ENCODE measurements at regions not wholly inside any gene's neighbourhood (a gene's known extent, or its start where the extent isn't known, plus 50 kb on each side); places are given as distances from the start of the nearest gene placed in this dataset.
A peak's percentile ranks its signal among the peaks of the same experiment; 100 is the strongest.

DNA sequence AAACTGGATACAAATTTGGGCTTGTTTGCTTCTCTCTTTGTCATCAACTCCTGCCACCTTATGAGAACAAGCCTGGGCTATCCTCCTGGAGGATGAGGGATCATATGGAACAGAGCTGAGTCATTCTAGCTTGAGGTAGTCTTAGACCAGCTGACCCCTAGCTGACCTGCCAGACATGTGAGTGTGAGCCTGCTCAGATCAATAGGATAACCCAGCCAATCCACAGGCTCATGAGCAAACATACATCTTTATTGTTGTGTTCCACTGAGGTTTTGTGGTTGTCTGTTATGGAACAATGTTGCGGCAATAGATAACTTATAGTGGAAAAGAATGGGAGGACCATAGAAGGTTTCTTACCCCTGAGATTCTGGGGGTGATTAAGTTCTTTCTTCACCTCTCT lies 54.5 kb upstream of the FAM180A start:
- Histone ChIP-seq H3K36me3 (ENCODE audit: control insufficient read depth in 2 of 2, insufficient read depth in 2 of 2, low read length in 2 of 2) (no peaks in the 10 kb centered on the region), H3K27ac (ENCODE audit: low read depth in 2 of 2, low read length in 2 of 2) (no peak overlapping the region), H3K27me3 (ENCODE audit: control insufficient read depth in 2 of 2, insufficient read depth in 2 of 2, low read length in 2 of 2) (peaks cover 0 to 3% of the 10 kb centered on the region in 2 donors), H3K9ac (ENCODE audit: low read depth in 1 of 2, low read length in 2 of 2) (no peak overlapping the region), H3K4me1 (ENCODE audit: control insufficient read depth in 2 of 2, insufficient read depth in 2 of 2, low read length in 2 of 2) (peaks cover 0 to 4% of the 10 kb centered on the region in 2 donors), H3K4me3 (ENCODE audit: low read length in 2 of 2) (no peak overlapping the region), H3K9me3 (ENCODE audit: control insufficient read depth in 2 of 2, low read length in 2 of 2) (no peaks in the 10 kb centered on the region)

DNA sequence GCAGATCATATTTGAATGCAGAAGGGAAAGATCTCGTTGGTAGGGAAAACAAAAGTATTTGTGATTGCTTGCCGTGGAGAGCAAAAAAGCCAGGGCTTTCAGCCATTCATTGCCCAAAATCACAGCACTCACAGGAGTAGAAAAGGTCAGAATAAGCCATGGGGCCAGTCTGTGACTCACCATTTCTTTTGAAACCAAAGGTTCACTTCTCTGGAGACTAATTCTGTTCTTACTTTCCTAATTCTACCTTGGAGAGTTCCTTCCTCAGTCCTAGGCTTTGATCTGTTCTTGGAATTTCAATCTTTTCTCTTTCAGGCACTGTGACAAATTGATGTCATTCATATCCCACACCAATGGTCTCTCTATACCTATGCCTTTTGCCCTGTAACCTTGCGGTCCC lies 54.1 kb upstream of the FAM180A start:
- Histone ChIP-seq H3K4me1 (ENCODE audit: control insufficient read depth in 2 of 2, insufficient read depth in 2 of 2, low read length in 2 of 2) (peaks cover 0 to 4% of the 10 kb centered on the region in 2 donors), H3K36me3 (ENCODE audit: control insufficient read depth in 2 of 2, insufficient read depth in 2 of 2, low read length in 2 of 2) (no peaks in the 10 kb centered on the region), H3K4me3 (ENCODE audit: low read length in 2 of 2) (no peak overlapping the region), H3K9ac (ENCODE audit: low read depth in 1 of 2, low read length in 2 of 2) (no peak overlapping the region), H3K27ac (ENCODE audit: low read depth in 2 of 2, low read length in 2 of 2) (no peak overlapping the region), H3K27me3 (ENCODE audit: control insufficient read depth in 2 of 2, insufficient read depth in 2 of 2, low read length in 2 of 2) (peaks cover 0 to 3% of the 10 kb centered on the region in 2 donors), H3K9me3 (ENCODE audit: control insufficient read depth in 2 of 2, low read length in 2 of 2) (no peaks in the 10 kb centered on the region)

DNA sequence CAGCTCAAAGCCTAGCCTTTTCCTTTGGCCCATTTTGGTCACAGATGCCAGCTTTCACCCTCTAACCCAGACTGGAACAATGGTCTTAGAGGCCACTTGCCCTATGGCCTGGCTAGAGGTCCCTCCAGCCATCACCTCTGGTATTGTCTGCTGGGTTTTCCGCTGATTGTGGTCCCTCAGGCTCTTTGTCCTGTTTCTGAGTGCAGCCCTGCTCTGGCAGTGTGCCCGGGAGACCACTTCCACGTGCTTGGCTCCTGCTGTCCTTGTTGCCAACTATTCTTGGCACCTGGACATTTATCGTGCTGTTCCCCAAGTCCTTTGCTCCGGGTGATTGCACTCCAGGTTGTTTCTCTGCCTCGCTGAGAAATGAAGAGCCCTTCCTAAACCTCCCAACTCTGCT lies 53.3 kb upstream of the FAM180A start:
- Histone ChIP-seq H3K27me3 (ENCODE audit: control insufficient read depth in 2 of 2, insufficient read depth in 2 of 2, low read length in 2 of 2) (peaks cover 0 to 3% of the 10 kb centered on the region in 2 donors), H3K36me3 (ENCODE audit: control insufficient read depth in 2 of 2, insufficient read depth in 2 of 2, low read length in 2 of 2) (no peaks in the 10 kb centered on the region), H3K4me1 (ENCODE audit: control insufficient read depth in 2 of 2, insufficient read depth in 2 of 2, low read length in 2 of 2) (peaks cover 0 to 4% of the 10 kb centered on the region in 2 donors), H3K27ac (ENCODE audit: low read depth in 2 of 2, low read length in 2 of 2) (no peak overlapping the region), H3K9ac (ENCODE audit: low read depth in 1 of 2, low read length in 2 of 2) (no peak overlapping the region), H3K4me3 (ENCODE audit: low read length in 2 of 2) (no peak overlapping the region), H3K9me3 (ENCODE audit: control insufficient read depth in 2 of 2, low read length in 2 of 2) (no peaks in the 10 kb centered on the region)

GRCh38 chr7:135801045-135801693 lies 52.6 kb upstream of the FAM180A start:
- peaks cover 0 to 4% of the 10 kb centered on the region in 2 donors for H3K4me1 ChIP-seq (ENCODE audit: control insufficient read depth in 2 of 2, insufficient read depth in 2 of 2, low read length in 2 of 2)
- H3K27ac ChIP-seq (ENCODE audit: low read depth in 2 of 2, low read length in 2 of 2) = no peak overlapping the region
- H3K36me3 ChIP-seq (ENCODE audit: control insufficient read depth in 2 of 2, insufficient read depth in 2 of 2, low read length in 2 of 2) = no peaks in the 10 kb centered on the region
- H3K9ac ChIP-seq (ENCODE audit: low read depth in 1 of 2, low read length in 2 of 2) = no peak overlapping the region
- peak overlapping the region in 1 of 2 donors; percentile 42 for H3K4me3 ChIP-seq (ENCODE audit: low read length in 2 of 2)
- peaks cover 0 to 3% of the 10 kb centered on the region in 2 donors for H3K27me3 ChIP-seq (ENCODE audit: control insufficient read depth in 2 of 2, insufficient read depth in 2 of 2, low read length in 2 of 2)
- H3K9me3 ChIP-seq (ENCODE audit: control insufficient read depth in 2 of 2, low read length in 2 of 2) = no peaks in the 10 kb centered on the region

- Histone ChIP-seq H3K27me3 (ENCODE audit: control insufficient read depth in 2 of 2, insufficient read depth in 2 of 2, low read length in 2 of 2) (peaks cover 0 to 3% of the 10 kb centered on the region in 2 donors), H3K9ac (ENCODE audit: low read depth in 1 of 2, low read length in 2 of 2) (no peak overlapping the region), H3K4me1 (ENCODE audit: control insufficient read depth in 2 of 2, insufficient read depth in 2 of 2, low read length in 2 of 2) (peaks cover 0 to 4% of the 10 kb centered on the region in 2 donors), H3K4me3 (ENCODE audit: low read length in 2 of 2) (no peak overlapping the region), H3K27ac (ENCODE audit: low read depth in 2 of 2, low read length in 2 of 2) (no peak overlapping the region), H3K9me3 (ENCODE audit: control insufficient read depth in 2 of 2, low read length in 2 of 2) (no peaks in the 10 kb centered on the region), H3K36me3 (ENCODE audit: control insufficient read depth in 2 of 2, insufficient read depth in 2 of 2, low read length in 2 of 2) (no peaks in the 10 kb centered on the region)
These were observed 51.9 kb upstream of the FAM180A start for GRCh38 chr7:135800560-135800959.

DNA sequence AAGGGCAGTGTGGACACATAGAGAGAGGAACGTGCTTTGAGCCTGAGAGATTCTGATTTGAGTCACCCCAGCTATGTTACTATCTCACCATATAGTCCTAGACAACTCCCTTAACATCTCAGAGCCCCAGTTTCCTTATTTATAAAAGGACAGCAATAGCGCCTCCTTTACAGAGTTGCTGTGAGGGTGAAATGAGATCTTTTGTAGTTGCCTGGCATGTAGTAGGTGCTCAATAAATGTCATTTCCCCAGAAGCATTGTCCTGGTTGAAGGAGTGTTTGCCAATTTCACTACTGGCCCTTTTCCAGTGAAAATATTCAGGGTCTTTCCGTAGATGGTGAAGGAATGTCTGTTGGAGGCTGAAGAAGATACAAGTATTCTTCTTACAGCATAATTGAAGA lies 51.3 kb upstream of the FAM180A start:
- Histone ChIP-seq H3K4me3 (ENCODE audit: low read length in 2 of 2) (no peak overlapping the region), H3K4me1 (ENCODE audit: control insufficient read depth in 2 of 2, insufficient read depth in 2 of 2, low read length in 2 of 2) (peaks cover 0 to 4% of the 10 kb centered on the region in 2 donors), H3K9ac (ENCODE audit: low read depth in 1 of 2, low read length in 2 of 2) (no peak overlapping the region), H3K36me3 (ENCODE audit: control insufficient read depth in 2 of 2, insufficient read depth in 2 of 2, low read length in 2 of 2) (no peaks in the 10 kb centered on the region), H3K27ac (ENCODE audit: low read depth in 2 of 2, low read length in 2 of 2) (no peak overlapping the region), H3K27me3 (ENCODE audit: control insufficient read depth in 2 of 2, insufficient read depth in 2 of 2, low read length in 2 of 2) (peaks cover 0 to 3% of the 10 kb centered on the region in 2 donors), H3K9me3 (ENCODE audit: control insufficient read depth in 2 of 2, low read length in 2 of 2) (no peaks in the 10 kb centered on the region)
